ENCODE measurements at regions not wholly inside any gene's neighbourhood (a gene's known extent, or its start where the extent isn't known, plus 50 kb on each side); places are given as distances from the start of the nearest gene placed in this dataset.
A peak's percentile ranks its signal among the peaks of the same experiment; 100 is the strongest.

- no peaks in the 10 kb centered on the region; the same call in 1 of the 2 replicates for H3K9me3 ChIP-seq (ENCODE audit: low read depth, low read length)
- no peak overlapping the region for H3K27ac ChIP-seq
- DNase-seq (ENCODE audit: low read depth, low spot score), result no peak
- no peak for TF ChIP-seq POLR2AphosphoS5 (IDR thresholded peaks at IDR 0.05; ENCODE audit: borderline replicate concordance, low read depth, low read length)
- TF ChIP-seq EZH2 (IDR thresholded peaks at IDR 0.05), result no peak
- no peak for TF ChIP-seq FOXP2 (optimal IDR thresholded peaks at IDR 0.05; ENCODE audit: control extremely low read depth, extremely low read length, insufficient read depth)
- no peak overlapping the region for H3K4me3 ChIP-seq
- H3K9ac ChIP-seq (ENCODE audit: insufficient read length), result no peak overlapping the region
- no peaks in the 10 kb centered on the region for H3K36me3 ChIP-seq (ENCODE audit: insufficient read depth, low read length)
Observed at GRCh38 chr2:186912979-186913378, 64.0 kb upstream of the ZSWIM2 start.

GRCh38 chr2:186911551-186912085 lies 62.6 kb upstream of the ZSWIM2 start:
- no peak overlapping the region for H3K4me3 ChIP-seq
- DNase-seq (ENCODE audit: low read depth, low spot score), result no peak
- H3K36me3 ChIP-seq (ENCODE audit: insufficient read depth, low read length), result no peaks in the 10 kb centered on the region
- H3K27ac ChIP-seq, result no peak overlapping the region
- TF ChIP-seq POLR2AphosphoS5 (IDR thresholded peaks at IDR 0.05; ENCODE audit: borderline replicate concordance, low read depth, low read length) (no peak), EZH2 (IDR thresholded peaks at IDR 0.05) (no peak), FOXP2 (optimal IDR thresholded peaks at IDR 0.05; ENCODE audit: control extremely low read depth, extremely low read length, insufficient read depth) (no peak)
- no peak overlapping the region for H3K9ac ChIP-seq (ENCODE audit: insufficient read length)
- H3K9me3 ChIP-seq (ENCODE audit: low read depth, low read length), result no peaks in the 10 kb centered on the region; the same call in 1 of the 2 replicates

GRCh38 chr2:186910996-186911395 lies 62.0 kb upstream of the ZSWIM2 start:
- Histone ChIP-seq H3K36me3 (ENCODE audit: insufficient read depth, low read length) (no peaks in the 10 kb centered on the region), H3K9me3 (ENCODE audit: low read depth, low read length) (no peaks in the 10 kb centered on the region; the same call in 1 of the 2 replicates), H3K9ac (ENCODE audit: insufficient read length) (no peak overlapping the region), H3K4me3 (no peak overlapping the region), H3K27ac (no peak overlapping the region)
- TF ChIP-seq POLR2AphosphoS5 (IDR thresholded peaks at IDR 0.05; ENCODE audit: borderline replicate concordance, low read depth, low read length), result no peak
- TF ChIP-seq EZH2 (IDR thresholded peaks at IDR 0.05), result no peak
- no peak for TF ChIP-seq FOXP2 (optimal IDR thresholded peaks at IDR 0.05; ENCODE audit: control extremely low read depth, extremely low read length, insufficient read depth)
- no peak for DNase-seq (ENCODE audit: low read depth, low spot score)

- no peak overlapping the region for H3K9ac ChIP-seq (ENCODE audit: insufficient read length)
- H3K36me3 ChIP-seq (ENCODE audit: insufficient read depth, low read length), result no peaks in the 10 kb centered on the region
- no peaks in the 10 kb centered on the region; the same call in 1 of the 2 replicates for H3K9me3 ChIP-seq (ENCODE audit: low read depth, low read length)
- TF ChIP-seq EZH2 (IDR thresholded peaks at IDR 0.05) (no peak), POLR2AphosphoS5 (IDR thresholded peaks at IDR 0.05; ENCODE audit: borderline replicate concordance, low read depth, low read length) (no peak)
- H3K4me3 ChIP-seq, result no peak overlapping the region
- no peak for DNase-seq (ENCODE audit: low read depth, low spot score)
- H3K27ac ChIP-seq, result no peak overlapping the region
Observed at GRCh38 chr2:186909095-186909494, 60.1 kb upstream of the ZSWIM2 start.

- Histone ChIP-seq H3K9ac (ENCODE audit: insufficient read length) (no peak overlapping the region), H3K4me3 (no peak overlapping the region), H3K27ac (no peak overlapping the region), H3K9me3 (ENCODE audit: low read depth, low read length) (no peaks in the 10 kb centered on the region; the same call in 1 of the 2 replicates), H3K36me3 (ENCODE audit: insufficient read depth, low read length) (no peaks in the 10 kb centered on the region)
- TF ChIP-seq EZH2 (IDR thresholded peaks at IDR 0.05) (no peak), POLR2AphosphoS5 (IDR thresholded peaks at IDR 0.05; ENCODE audit: borderline replicate concordance, low read depth, low read length) (no peak), FOXP2 (optimal IDR thresholded peaks at IDR 0.05; ENCODE audit: control extremely low read depth, extremely low read length, insufficient read depth) (no peak)
- no peak for DNase-seq (ENCODE audit: low read depth, low spot score)
Observed at GRCh38 chr2:186907897-186908296, 58.9 kb upstream of the ZSWIM2 start.

GRCh38 chr2:186903216-186903615 lies 54.2 kb upstream of the ZSWIM2 start:
- no peak for TF ChIP-seq FOXP2 (optimal IDR thresholded peaks at IDR 0.05; ENCODE audit: control extremely low read depth, extremely low read length, insufficient read depth)
- TF ChIP-seq EZH2 (IDR thresholded peaks at IDR 0.05), result no peak
- no peak for TF ChIP-seq POLR2AphosphoS5 (IDR thresholded peaks at IDR 0.05; ENCODE audit: borderline replicate concordance, low read depth, low read length)
- no peaks in the 10 kb centered on the region for H3K36me3 ChIP-seq (ENCODE audit: insufficient read depth, low read length)
- no peak for DNase-seq (ENCODE audit: low read depth, low spot score)
- no peak overlapping the region for H3K9ac ChIP-seq (ENCODE audit: insufficient read length)
- H3K27ac ChIP-seq, result 0 out of 2 replicates have a peak overlapping the region, but pooled peaks have one; percentile 4
- no peak overlapping the region for H3K4me3 ChIP-seq
- no peaks in the 10 kb centered on the region for H3K9me3 ChIP-seq (ENCODE audit: low read depth, low read length)

Data from SK-N-MC (cell line).